ENCODE measurements at regions not wholly inside any gene's neighbourhood (a gene's known extent, or its start where the extent isn't known, plus 50 kb on each side); places are given as distances from the start of the nearest gene placed in this dataset.
"Not testable (repeated sequence)": the region's sequence is repeated elsewhere in the genome, so short reads cannot be mapped to it uniquely, and the experiment has no call there.

DNA sequence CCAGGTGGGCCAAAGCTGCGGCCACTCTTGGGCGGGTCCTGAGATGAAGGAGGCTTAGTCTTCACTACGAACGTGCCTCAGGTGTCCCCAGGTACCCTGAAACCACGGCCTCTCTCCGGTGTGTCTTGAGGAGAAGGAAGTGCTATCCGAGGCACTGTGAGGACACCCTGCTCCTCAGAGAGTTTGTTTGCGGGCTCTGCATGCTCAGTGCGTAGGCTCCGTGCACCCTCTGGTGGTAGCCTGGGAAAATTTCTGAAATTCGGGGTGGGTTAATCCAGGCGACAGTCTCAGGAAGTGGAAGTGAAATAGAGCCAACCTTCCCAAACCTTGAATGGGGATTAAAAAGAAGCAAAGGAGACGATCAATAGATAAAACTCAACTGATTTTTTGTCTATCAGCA, 150.5 kb downstream of the CDY2B start:
- H3K4me1 ChIP-seq; H3K27me3 ChIP-seq; H3K36me3 ChIP-seq; DNase-seq; H3K4me3 ChIP-seq; H3K27ac ChIP-seq; intact Hi-C loops (cut with DNase I); H3K9me3 ChIP-seq: not testable (repeated sequence)
- WGBS (ENCODE audit: insufficient coverage, low coverage, low lambda C conversion rate, missing lambda C conversion rate), result no CpG with 5 or more reads among the region's 13 CpGs
- peak in 1 of 4 donors; percentile 68 for ATAC-seq

DNA sequence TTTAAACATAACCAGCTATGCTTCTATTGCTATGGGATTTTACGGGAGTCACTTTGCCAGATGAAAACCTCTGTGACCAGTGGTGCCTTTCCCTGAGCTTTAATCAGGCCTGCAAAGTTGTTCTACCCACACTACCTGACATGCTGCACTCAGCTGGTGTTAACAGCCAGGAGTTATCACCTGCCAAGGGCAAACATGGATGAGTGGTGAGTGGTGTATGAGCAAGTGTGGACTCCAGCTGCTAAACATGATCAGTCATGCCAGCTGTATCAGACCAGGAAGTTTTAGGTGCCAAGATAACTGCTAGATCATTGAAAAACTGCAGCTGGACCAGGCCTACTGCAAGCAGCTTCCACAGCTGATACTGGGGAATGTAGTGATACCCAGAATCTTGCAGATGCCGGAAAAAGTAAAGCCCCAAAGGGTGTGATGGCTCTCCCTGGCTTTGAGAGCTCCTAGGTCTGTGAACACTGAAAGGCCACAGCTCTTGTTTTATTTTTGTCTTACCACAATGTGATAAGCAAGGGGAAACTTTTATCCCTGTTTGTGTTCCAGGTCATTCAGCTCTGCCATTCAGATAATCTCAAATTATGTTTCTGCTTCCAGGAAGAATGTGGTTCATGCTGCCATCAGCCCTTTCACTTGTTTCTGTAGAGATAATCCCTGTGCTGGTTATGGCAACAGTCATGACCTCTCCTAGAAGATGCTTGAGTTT, 163.5 kb downstream of the CDY2B start:
- ATAC-seq; H3K36me3 ChIP-seq; H3K4me3 ChIP-seq; H3K27me3 ChIP-seq; H3K9me3 ChIP-seq; intact Hi-C loops (cut with DNase I); H3K27ac ChIP-seq; H3K4me1 ChIP-seq; DNase-seq: not testable (repeated sequence)
- WGBS (ENCODE audit: insufficient coverage, low coverage, low lambda C conversion rate, missing lambda C conversion rate), result no CpG with 5 or more reads among the region's 2 CpGs

GRCh38 chrY:17668037-17668436, 212.0 kb downstream of the CDY2B start:
- H3K4me3 ChIP-seq; intact Hi-C loops (cut with DNase I); H3K27ac ChIP-seq; H3K9me3 ChIP-seq; H3K27me3 ChIP-seq; ATAC-seq; H3K4me1 ChIP-seq; DNase-seq; H3K36me3 ChIP-seq: not testable (repeated sequence)

DNA sequence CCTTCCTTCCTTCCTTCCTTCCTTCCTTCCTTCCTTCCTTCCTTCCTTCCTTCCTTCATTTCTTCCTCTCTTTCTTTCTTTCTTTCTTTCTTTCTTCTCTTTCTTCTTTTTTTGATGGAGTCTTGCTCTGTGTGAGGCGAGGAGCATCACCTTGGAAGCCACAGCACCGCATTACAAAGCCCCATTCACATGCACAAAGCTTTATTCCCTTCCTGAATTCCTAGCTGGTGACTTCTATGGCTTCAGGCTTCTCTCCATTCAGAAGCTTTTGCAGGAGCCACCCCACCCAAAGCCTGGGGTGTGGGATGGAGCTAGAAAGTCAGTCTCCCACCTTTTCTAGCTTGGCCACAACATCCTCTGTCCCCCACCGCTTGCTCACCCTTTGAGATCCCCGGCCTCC, 237.0 kb downstream of the CDY2B start:
- H3K4me1 ChIP-seq; H3K9me3 ChIP-seq; DNase-seq; ATAC-seq; H3K27ac ChIP-seq; H3K27me3 ChIP-seq; H3K4me3 ChIP-seq; H3K36me3 ChIP-seq; intact Hi-C loops (cut with DNase I): not testable (repeated sequence)
- WGBS (ENCODE audit: insufficient coverage, low coverage, low lambda C conversion rate, missing lambda C conversion rate), result no CpG with 5 or more reads among the region's 4 CpGs

- not testable (repeated sequence) for H3K27me3 ChIP-seq, H3K9me3 ChIP-seq
Observed at GRCh38 chrY:17634484-17634883, 245.5 kb downstream of the CDY2B start.

DNA sequence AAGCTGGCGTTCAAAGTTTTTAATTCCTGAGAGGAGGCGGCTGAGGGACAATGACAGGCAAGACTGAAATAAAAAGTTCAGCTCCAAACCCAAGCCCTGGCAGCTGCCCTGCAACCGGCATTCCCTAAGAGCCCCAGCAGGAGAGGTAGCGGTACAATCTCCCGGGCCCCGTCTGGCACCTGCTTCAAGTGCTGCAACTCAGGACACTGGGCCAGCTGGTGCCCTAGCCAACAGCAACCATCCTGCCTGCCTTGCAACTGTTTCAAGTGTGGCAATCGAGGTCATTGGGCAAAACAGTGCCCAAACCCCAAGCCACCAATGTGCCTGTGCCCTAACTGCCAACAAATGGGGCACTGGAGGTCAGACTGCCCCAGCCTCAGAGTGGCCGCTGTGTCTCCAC, 268.8 kb downstream of the CDY2B start:
- ATAC-seq, result peak in 1 of 4 donors; percentile 59
- intact Hi-C loops (cut with DNase I); DNase-seq; H3K9me3 ChIP-seq; H3K27me3 ChIP-seq; H3K27ac ChIP-seq; H3K4me1 ChIP-seq; H3K36me3 ChIP-seq; H3K4me3 ChIP-seq: not testable (repeated sequence)
- WGBS (ENCODE audit: insufficient coverage, low coverage, low lambda C conversion rate, missing lambda C conversion rate), result no CpG with 5 or more reads among the region's 8 CpGs

More at GRCh38 chrY:17634484-17634883, 245.5 kb downstream of the CDY2B start:
- ATAC-seq; intact Hi-C loops (cut with DNase I); DNase-seq; H3K4me3 ChIP-seq; H3K4me1 ChIP-seq; H3K36me3 ChIP-seq; H3K27ac ChIP-seq: not testable (repeated sequence)
- no CpG with 5 or more reads among the region's 3 CpGs for WGBS (ENCODE audit: insufficient coverage, low coverage, low lambda C conversion rate, missing lambda C conversion rate)

- H3K36me3 ChIP-seq; H3K9me3 ChIP-seq; H3K27ac ChIP-seq; H3K4me3 ChIP-seq; H3K27me3 ChIP-seq; DNase-seq; intact Hi-C loops (cut with DNase I); H3K4me1 ChIP-seq: not testable (repeated sequence)
- no CpG with 5 or more reads among the region's 10 CpGs for WGBS (ENCODE audit: insufficient coverage, low coverage, low lambda C conversion rate, missing lambda C conversion rate)
- peak in 1 of 4 donors; percentile 53 for ATAC-seq
Observed at GRCh38 chrY:17610649-17611048, 269.4 kb downstream of the CDY2B start.

GRCh38 chrY:17607150-17607549, 272.9 kb downstream of the CDY2B start:
- no CpG with 5 or more reads among the region's 4 CpGs for WGBS (ENCODE audit: insufficient coverage, low coverage, low lambda C conversion rate, missing lambda C conversion rate)
- H3K36me3 ChIP-seq; H3K27me3 ChIP-seq; ATAC-seq; DNase-seq; H3K4me3 ChIP-seq; H3K27ac ChIP-seq; H3K4me1 ChIP-seq; intact Hi-C loops (cut with DNase I); H3K9me3 ChIP-seq: not testable (repeated sequence)

- intact Hi-C loops (cut with DNase I); H3K27me3 ChIP-seq; H3K36me3 ChIP-seq; H3K27ac ChIP-seq; ATAC-seq; H3K9me3 ChIP-seq; H3K4me1 ChIP-seq; H3K4me3 ChIP-seq; DNase-seq: not testable (repeated sequence)
- no CpG with 5 or more reads among the region's 4 CpGs for WGBS (ENCODE audit: insufficient coverage, low coverage, low lambda C conversion rate, missing lambda C conversion rate)
Observed at GRCh38 chrY:17599263-17599662, 280.8 kb downstream of the CDY2B start.

DNA sequence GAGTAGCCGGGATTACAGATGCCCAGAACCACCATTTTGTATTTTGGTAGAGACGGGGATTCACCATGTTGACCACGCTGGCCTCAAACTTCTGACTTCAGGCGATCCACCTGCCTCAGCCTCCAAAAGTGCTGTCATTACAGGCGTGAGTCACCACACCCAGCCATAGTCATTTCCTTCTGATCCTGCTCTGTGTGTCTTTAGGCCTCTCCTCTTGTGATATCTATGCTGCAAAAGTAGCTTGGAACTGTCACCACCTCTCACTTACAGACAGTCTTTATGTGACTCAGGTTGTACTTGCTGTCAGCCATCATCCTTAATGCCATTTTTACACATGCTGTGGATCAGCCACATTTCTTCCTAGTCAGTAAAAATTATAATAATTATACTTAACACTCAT, 286.3 kb downstream of the CDY2B start:
- H3K9me3 ChIP-seq; intact Hi-C loops (cut with DNase I); DNase-seq; H3K27ac ChIP-seq; H3K4me1 ChIP-seq; ATAC-seq; H3K4me3 ChIP-seq; H3K27me3 ChIP-seq; H3K36me3 ChIP-seq: not testable (repeated sequence)
- no CpG with 5 or more reads among the region's 5 CpGs for WGBS (ENCODE audit: insufficient coverage, low coverage, low lambda C conversion rate, missing lambda C conversion rate)

- peak in 1 of 4 donors; percentile 49 for ATAC-seq
- H3K27me3 ChIP-seq; H3K4me3 ChIP-seq; H3K4me1 ChIP-seq; DNase-seq; H3K9me3 ChIP-seq; intact Hi-C loops (cut with DNase I); H3K36me3 ChIP-seq; H3K27ac ChIP-seq: not testable (repeated sequence)
- no CpG with 5 or more reads among the region's 23 CpGs for WGBS (ENCODE audit: insufficient coverage, low coverage, low lambda C conversion rate, missing lambda C conversion rate)
Observed at GRCh38 chrY:17579956-17580519, 300.0 kb downstream of the CDY2B start.
